Loucy (cell line): ENCODE measurements at regions not wholly inside any gene's neighbourhood (a gene's known extent, or its start where the extent isn't known, plus 50 kb on each side); places are given as distances from the start of the nearest gene placed in this dataset.

Experiments
- H2AFZ ChIP-seq: fragments of 200-600 bp; sonication (generic); 2 replicates; pipeline ENCODE4 v1.6.0; 2016; ENCODE audit warnings: antibody characterized with exemption, mild to moderate bottlenecking, low read length, moderate library complexity
- H3F3A ChIP-seq: fragments of 200-600 bp; 2 replicates; pipeline ENCODE4 v1.6.0; 2016; ENCODE audit warnings: antibody characterized with exemption, low read depth, mild to moderate bottlenecking
- H3K27me3 ChIP-seq: fragments of 200-600 bp; sonication (generic); 2 replicates; pipeline ENCODE4 v1.6.1; 2014; ENCODE audit warnings: low read length, mild to moderate bottlenecking; ENCODE audit not compliant: insufficient read depth, poor library complexity, severe bottlenecking
- H3K36me3 ChIP-seq: fragments of 200-600 bp; sonication (generic); 2 replicates; pipeline ENCODE4 v1.6.1; 2016; ENCODE audit warnings: low read length; ENCODE audit not compliant: insufficient read depth
- H3K4me1 ChIP-seq: fragments of 200-600 bp; sonication (generic); 2 replicates; pipeline ENCODE4 v1.5.1; 2014; ENCODE audit warnings: low read length, mild to moderate bottlenecking; ENCODE audit not compliant: insufficient read depth, poor library complexity, severe bottlenecking
- H3K4me2 ChIP-seq: fragments of 200-600 bp; sonication (generic); 2 replicates; pipeline ENCODE4 v1.6.0; 2014; ENCODE audit warnings: antibody characterized with exemption, low read length, low read depth, mild to moderate bottlenecking; ENCODE audit not compliant: poor library complexity, severe bottlenecking
- H3K4me3 ChIP-seq: fragments of 200-600 bp; sonication (generic); 2 replicates; pipeline ENCODE4 v1.5.1; 2014; ENCODE audit warnings: low read length, mild to moderate bottlenecking, mixed read lengths; ENCODE audit not compliant: poor library complexity, severe bottlenecking
- H3K79me2 ChIP-seq: fragments of 200-600 bp; sonication (generic); 2 replicates; pipeline ENCODE4 v1.6.1; 2014; ENCODE audit warnings: low read length; ENCODE audit not compliant: insufficient read depth
- H3K9ac ChIP-seq: fragments of 200-600 bp; sonication (generic); 2 replicates; pipeline ENCODE4 v1.6.0; 2014; ENCODE audit warnings: mild to moderate bottlenecking, low read depth, low read length, moderate library complexity; ENCODE audit not compliant: poor library complexity, severe bottlenecking
- H3K9me2 ChIP-seq: fragments of 200-600 bp; sonication (generic); replicated peaks from 2 replicates; pipeline ENCODE4 v1.6.1; 2016; ENCODE audit warnings: low read depth, low read length, mixed read lengths
- H3K9me3 ChIP-seq: fragments of 200-600 bp; sonication (generic); 2 replicates; pipeline ENCODE4 v1.6.1; 2014; ENCODE audit warnings: mild to moderate bottlenecking, antibody characterized with exemption, low read length, low read depth; ENCODE audit not compliant: insufficient read depth
- H4K20me1 ChIP-seq: fragments of 200-600 bp; sonication (generic); 2 replicates; pipeline ENCODE4 v1.6.0; 2014; ENCODE audit warnings: antibody characterized with exemption, low read length, mild to moderate bottlenecking; ENCODE audit not compliant: insufficient read depth, poor library complexity, severe bottlenecking
- CTCF ChIP-seq: fragments of 200-600 bp; sonication (generic); conservative IDR thresholded peaks from 2 replicates; pipeline ENCODE4 v1.5.1; 2014; ENCODE audit warnings: mild to moderate bottlenecking, antibody characterized with exemption, low read length
- EZH2phosphoT487 ChIP-seq: fragments of 200-600 bp; IDR thresholded peaks from 2 replicates; pipeline ENCODE4 v1.6.1; 2018; ENCODE audit warnings: antibody characterized with exemption, mild to moderate bottlenecking, moderate library complexity, borderline replicate concordance

GRCh38 chrX:150182161-150182560, 181.0 kb upstream of the MAMLD1 start:
- no peaks in the 10 kb centered on the region for H3K79me2 ChIP-seq
- no peaks in the 10 kb centered on the region for H3K36me3 ChIP-seq
- H3K4me2 ChIP-seq: no peak overlapping the region
- H3K4me3 ChIP-seq: no peak overlapping the region
- H4K20me1 ChIP-seq: no peaks in the 10 kb centered on the region
- 0 out of 2 replicates have a peak, but pooled peaks cover 3% of the 10 kb centered on the region for H3K9me3 ChIP-seq
- TF ChIP-seq CTCF (no peak), EZH2phosphoT487 (no peak)
- no peak overlapping the region; the same call in 1 of the 2 replicates for H2AFZ ChIP-seq
- no peaks in the 10 kb centered on the region for H3F3A ChIP-seq
- no peaks in the 10 kb centered on the region for H3K9me2 ChIP-seq
- no peak overlapping the region for H3K9ac ChIP-seq
- peaks cover 3% of the 10 kb centered on the region for H3K4me1 ChIP-seq
- H3K27me3 ChIP-seq: no peaks in the 10 kb centered on the region

GRCh38 chrX:150184491-150184890, 178.6 kb upstream of the MAMLD1 start:
- Histone ChIP-seq H3K9me3 (no peaks in the 10 kb centered on the region), H3K4me2 (peak overlapping the region; percentile 51), H3K79me2 (no peaks in the 10 kb centered on the region), H3K36me3 (no peaks in the 10 kb centered on the region), H3F3A (no peaks in the 10 kb centered on the region), H4K20me1 (no peaks in the 10 kb centered on the region), H3K4me1 (peaks cover 3% of the 10 kb centered on the region), H3K4me3 (peak overlapping the region; percentile 35), H2AFZ (no peak overlapping the region), H3K9me2 (no peaks in the 10 kb centered on the region), H3K27me3 (no peaks in the 10 kb centered on the region), H3K9ac (no peak overlapping the region)
- TF ChIP-seq CTCF (no peak), EZH2phosphoT487 (no peak)

GRCh38 chrX:150185766-150186165, 177.4 kb upstream of the MAMLD1 start:
- Histone ChIP-seq H3K4me2 (no peak overlapping the region), H3K4me1 (peaks cover 3% of the 10 kb centered on the region), H3F3A (no peaks in the 10 kb centered on the region), H3K36me3 (no peaks in the 10 kb centered on the region), H3K9me2 (no peaks in the 10 kb centered on the region), H3K79me2 (no peaks in the 10 kb centered on the region), H3K4me3 (no peak overlapping the region), H3K9ac (no peak overlapping the region), H4K20me1 (no peaks in the 10 kb centered on the region), H3K27me3 (no peaks in the 10 kb centered on the region), H2AFZ (no peak overlapping the region), H3K9me3 (no peaks in the 10 kb centered on the region)
- TF ChIP-seq EZH2phosphoT487: no peak
- TF ChIP-seq CTCF: no peak
